Endodermal cell (in vitro differentiated cells): ENCODE measurements at regions not wholly inside any gene's neighbourhood (a gene's known extent, or its start where the extent isn't known, plus 50 kb on each side); places are given as distances from the start of the nearest gene placed in this dataset.

Source experiments
- DNase-seq: peaks from one replicate; pipeline ENCODE4 v3.0.0-alpha.2; 2017
- H3K27ac ChIP-seq: 2 replicates; pipeline ENCODE4 v1.5.1; 2013; ENCODE audit warnings: mild to moderate bottlenecking, low read depth, low read length, moderate library complexity
- H3K27me3 ChIP-seq: 2 replicates; pipeline ENCODE4 v1.6.1; 2013; ENCODE audit warnings: mild to moderate bottlenecking, low read length, moderate library complexity; ENCODE audit not compliant: insufficient read depth, control insufficient read depth, poor library complexity, severe bottlenecking
- H3K36me3 ChIP-seq: 2 replicates; pipeline ENCODE4 v1.7.0; 2013; ENCODE audit warnings: mild to moderate bottlenecking, low read length, moderate library complexity; ENCODE audit not compliant: control insufficient read depth, insufficient read depth
- H3K4me1 ChIP-seq: one replicate; pipeline ENCODE4 v1.7.0; 2013; ENCODE audit warnings: low read length; ENCODE audit not compliant: control insufficient read depth, insufficient read depth
- H3K4me3 ChIP-seq: 2 replicates; pipeline ENCODE4 v1.5.1; 2013; ENCODE audit warnings: mild to moderate bottlenecking, low read length, moderate library complexity
- H3K9ac ChIP-seq: 2 replicates; pipeline ENCODE4 v1.6.1; 2013; ENCODE audit warnings: mild to moderate bottlenecking, low read length, moderate library complexity; ENCODE audit not compliant: poor library complexity, severe bottlenecking; ENCODE audit errors: extremely low read depth
- H3K9me3 ChIP-seq: 2 replicates; pipeline ENCODE4 v1.6.1; 2013; ENCODE audit warnings: mild to moderate bottlenecking, low read length, moderate library complexity; ENCODE audit not compliant: control insufficient read depth
- H3K27ac Mint-ChIP-seq: 2 replicates; pipeline ENCODE4 v1.8.0; 2020; ENCODE audit warnings: mixed read lengths
- H3K27me3 Mint-ChIP-seq: 2 replicates; pipeline ENCODE4 v1.8.0; 2021; ENCODE audit warnings: mild to moderate bottlenecking, mixed read lengths; ENCODE audit not compliant: insufficient read depth
- H3K36me3 Mint-ChIP-seq: 2 replicates; pipeline ENCODE4 v1.8.0; 2020; ENCODE audit warnings: low read depth, mixed read lengths
- H3K4me1 Mint-ChIP-seq: 2 replicates; pipeline ENCODE4 v1.8.0; 2020; ENCODE audit warnings: mixed read lengths
- H3K4me3 Mint-ChIP-seq: 2 replicates; pipeline ENCODE4 v1.8.0; 2020; ENCODE audit warnings: mild to moderate bottlenecking, moderate library complexity, mixed read lengths
- H3K9me3 Mint-ChIP-seq: 2 replicates; pipeline ENCODE4 v1.8.0; 2020; ENCODE audit warnings: mild to moderate bottlenecking, mixed read lengths
- WGBS, 2 experiments: methylation state at CpG; one replicate each; pipeline versions ENCODE4 v1.1.5 to v1.1.7; 2013; ENCODE audit warnings: missing lambda C conversion rate in 2 of 2, mixed read lengths in 1 of 2; ENCODE audit not compliant: insufficient coverage in 1 of 2, insufficient read length in 1 of 2; 5-methylcytosine and 5-hydroxymethylcytosine counted together
- TF ChIP-seq, protein P1 (sequence below): fragments of 200-600 bp; sonication (generic); conservative IDR thresholded peaks from 2 replicates; pipeline ENCODE4 v1.5.0; 2021; ENCODE audit warnings: antibody characterized with exemption, mild to moderate bottlenecking

GRCh38 chr7:109945820-109946518 lies 1145.0 kb upstream of the LRRN3 start:
- Mint-ChIP-seq H3K27ac (no peak overlapping the region), H3K9me3 (peaks cover 10% of the 10 kb centered on the region), H3K4me3 (no peak overlapping the region), H3K36me3 (no peaks in the 10 kb centered on the region), H3K27me3 (no peaks in the 10 kb centered on the region), H3K4me1 (peaks cover 13% of the 10 kb centered on the region)
- H3K9ac ChIP-seq: no peak overlapping the region
- peaks cover 8% of the 10 kb centered on the region for H3K9me3 ChIP-seq
- TF ChIP-seq, protein P1, sequence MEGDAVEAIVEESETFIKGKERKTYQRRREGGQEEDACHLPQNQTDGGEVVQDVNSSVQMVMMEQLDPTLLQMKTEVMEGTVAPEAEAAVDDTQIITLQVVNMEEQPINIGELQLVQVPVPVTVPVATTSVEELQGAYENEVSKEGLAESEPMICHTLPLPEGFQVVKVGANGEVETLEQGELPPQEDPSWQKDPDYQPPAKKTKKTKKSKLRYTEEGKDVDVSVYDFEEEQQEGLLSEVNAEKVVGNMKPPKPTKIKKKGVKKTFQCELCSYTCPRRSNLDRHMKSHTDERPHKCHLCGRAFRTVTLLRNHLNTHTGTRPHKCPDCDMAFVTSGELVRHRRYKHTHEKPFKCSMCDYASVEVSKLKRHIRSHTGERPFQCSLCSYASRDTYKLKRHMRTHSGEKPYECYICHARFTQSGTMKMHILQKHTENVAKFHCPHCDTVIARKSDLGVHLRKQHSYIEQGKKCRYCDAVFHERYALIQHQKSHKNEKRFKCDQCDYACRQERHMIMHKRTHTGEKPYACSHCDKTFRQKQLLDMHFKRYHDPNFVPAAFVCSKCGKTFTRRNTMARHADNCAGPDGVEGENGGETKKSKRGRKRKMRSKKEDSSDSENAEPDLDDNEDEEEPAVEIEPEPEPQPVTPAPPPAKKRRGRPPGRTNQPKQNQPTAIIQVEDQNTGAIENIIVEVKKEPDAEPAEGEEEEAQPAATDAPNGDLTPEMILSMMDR: no peak
- no peak for DNase-seq
- H3K27ac ChIP-seq: no peak overlapping the region
- 94 to 95% methylated on average over 2 to 3 of the region's 4 CpGs for WGBS, 2 experiments
- H3K36me3 ChIP-seq: no peaks in the 10 kb centered on the region
- peaks cover 3% of the 10 kb centered on the region for H3K4me1 ChIP-seq
- no peaks in the 10 kb centered on the region for H3K27me3 ChIP-seq
- H3K4me3 ChIP-seq: no peak overlapping the region

DNA sequence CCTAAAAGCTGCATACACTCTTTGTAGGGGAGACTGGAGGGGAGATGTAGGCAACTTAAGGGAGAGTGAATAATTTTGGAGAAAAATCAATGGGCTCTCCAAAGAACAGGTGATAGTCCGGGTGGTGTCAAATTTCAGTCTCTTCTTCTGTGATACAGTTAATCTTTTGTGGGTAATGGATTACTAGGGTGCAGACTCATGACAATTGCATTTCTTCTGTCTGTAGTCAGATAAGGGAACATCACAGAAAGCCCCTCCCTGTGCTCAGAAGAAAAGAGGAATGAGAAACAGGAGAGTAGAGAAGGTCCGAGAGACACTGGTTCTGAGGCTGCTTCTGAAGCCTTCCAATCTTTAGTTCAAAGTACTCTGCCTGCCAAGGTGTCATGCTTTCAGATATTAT lies 1140.7 kb upstream of the LRRN3 start:
- Histone ChIP-seq H3K4me1 (peaks cover 5% of the 10 kb centered on the region), H3K27me3 (no peaks in the 10 kb centered on the region), H3K9ac (no peak overlapping the region), H3K9me3 (peaks cover 4% of the 10 kb centered on the region), H3K27ac (no peak overlapping the region), H3K36me3 (no peaks in the 10 kb centered on the region), H3K4me3 (no peak overlapping the region)
- H3K4me1 Mint-ChIP-seq: peaks cover 11% of the 10 kb centered on the region
- no peaks in the 10 kb centered on the region for H3K36me3 Mint-ChIP-seq
- H3K27ac Mint-ChIP-seq: no peak overlapping the region
- H3K27me3 Mint-ChIP-seq: no peaks in the 10 kb centered on the region
- 69 to 84% methylated on average over 2 of the region's 2 CpGs for WGBS, 2 experiments
- TF ChIP-seq, protein P1: no peak
- no peak overlapping the region for H3K4me3 Mint-ChIP-seq
- no peaks in the 10 kb centered on the region for H3K9me3 Mint-ChIP-seq
- no peak for DNase-seq

- H3K27me3 Mint-ChIP-seq: no peaks in the 10 kb centered on the region
- Histone ChIP-seq H3K9me3 (peaks cover 4% of the 10 kb centered on the region), H3K4me3 (no peak overlapping the region), H3K27ac (no peak overlapping the region), H3K27me3 (no peaks in the 10 kb centered on the region), H3K4me1 (peaks cover 6% of the 10 kb centered on the region), H3K9ac (no peak overlapping the region), H3K36me3 (no peaks in the 10 kb centered on the region)
- no peaks in the 10 kb centered on the region for H3K9me3 Mint-ChIP-seq
- H3K27ac Mint-ChIP-seq: no peak overlapping the region
- 90 to 94% methylated on average over 1 to 3 of the region's 3 CpGs for WGBS, 2 experiments
- TF ChIP-seq, protein P1: no peak
- no peaks in the 10 kb centered on the region for H3K36me3 Mint-ChIP-seq
- H3K4me3 Mint-ChIP-seq: no peak overlapping the region
- no peak for DNase-seq
- H3K4me1 Mint-ChIP-seq: peaks cover 11% of the 10 kb centered on the region
These were observed 1139.9 kb upstream of the LRRN3 start for GRCh38 chr7:109950821-109951564.
